Endothelial cell (in vitro differentiated cells): ENCODE measurements at regions not wholly inside any gene's neighbourhood (a gene's known extent, or its start where the extent isn't known, plus 50 kb on each side); places are given as distances from the start of the nearest gene placed in this dataset.

Experiments
- DNase-seq: peaks from one replicate; pipeline ENCODE4 v3.0.0; 2021; ENCODE audit warnings: low spot score
- H3K27ac Mint-ChIP-seq: one replicate; pipeline ENCODE4 v1.8.0; 2021; ENCODE audit warnings: mixed read lengths, inconsistent platforms; ENCODE audit not compliant: unreplicated experiment
- H3K27me3 Mint-ChIP-seq: one replicate; pipeline ENCODE4 v1.8.0; 2021; ENCODE audit warnings: mild to moderate bottlenecking, moderate library complexity, mixed read lengths, inconsistent platforms; ENCODE audit not compliant: unreplicated experiment
- H3K36me3 Mint-ChIP-seq: one replicate; pipeline ENCODE4 v1.8.0; 2021; ENCODE audit warnings: mild to moderate bottlenecking, low read depth, mixed read lengths, inconsistent platforms; ENCODE audit not compliant: unreplicated experiment
- H3K4me1 Mint-ChIP-seq: one replicate; pipeline ENCODE4 v1.8.0; 2021; ENCODE audit warnings: mild to moderate bottlenecking, mixed read lengths, inconsistent platforms; ENCODE audit not compliant: unreplicated experiment
- H3K4me3 Mint-ChIP-seq: one replicate; pipeline ENCODE4 v1.8.0; 2021; ENCODE audit warnings: mild to moderate bottlenecking, mixed read lengths, inconsistent platforms; ENCODE audit not compliant: unreplicated experiment
- H3K9me3 Mint-ChIP-seq: one replicate; pipeline ENCODE4 v1.8.0; 2021; ENCODE audit warnings: mixed read lengths, inconsistent platforms; ENCODE audit not compliant: unreplicated experiment
- TF ChIP-seq, protein P1 (sequence below): fragments of 200-600 bp; sonication (generic); IDR thresholded peaks from one replicate; pipeline ENCODE4 v1.5.0; 2021; ENCODE audit warnings: antibody characterized with exemption; ENCODE audit not compliant: unreplicated experiment

GRCh38 chr3:90015688-90016356 is 908.4 kb downstream of the EPHA3 start:
- TF ChIP-seq, protein P1, sequence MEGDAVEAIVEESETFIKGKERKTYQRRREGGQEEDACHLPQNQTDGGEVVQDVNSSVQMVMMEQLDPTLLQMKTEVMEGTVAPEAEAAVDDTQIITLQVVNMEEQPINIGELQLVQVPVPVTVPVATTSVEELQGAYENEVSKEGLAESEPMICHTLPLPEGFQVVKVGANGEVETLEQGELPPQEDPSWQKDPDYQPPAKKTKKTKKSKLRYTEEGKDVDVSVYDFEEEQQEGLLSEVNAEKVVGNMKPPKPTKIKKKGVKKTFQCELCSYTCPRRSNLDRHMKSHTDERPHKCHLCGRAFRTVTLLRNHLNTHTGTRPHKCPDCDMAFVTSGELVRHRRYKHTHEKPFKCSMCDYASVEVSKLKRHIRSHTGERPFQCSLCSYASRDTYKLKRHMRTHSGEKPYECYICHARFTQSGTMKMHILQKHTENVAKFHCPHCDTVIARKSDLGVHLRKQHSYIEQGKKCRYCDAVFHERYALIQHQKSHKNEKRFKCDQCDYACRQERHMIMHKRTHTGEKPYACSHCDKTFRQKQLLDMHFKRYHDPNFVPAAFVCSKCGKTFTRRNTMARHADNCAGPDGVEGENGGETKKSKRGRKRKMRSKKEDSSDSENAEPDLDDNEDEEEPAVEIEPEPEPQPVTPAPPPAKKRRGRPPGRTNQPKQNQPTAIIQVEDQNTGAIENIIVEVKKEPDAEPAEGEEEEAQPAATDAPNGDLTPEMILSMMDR, result no peak
- no peaks in the 10 kb centered on the region for H3K9me3 Mint-ChIP-seq
- H3K4me3 Mint-ChIP-seq, result no peak overlapping the region
- no peak for DNase-seq
- no peaks in the 10 kb centered on the region for H3K36me3 Mint-ChIP-seq
- H3K4me1 Mint-ChIP-seq, result peaks cover 7% of the 10 kb centered on the region
- no peaks in the 10 kb centered on the region for H3K27me3 Mint-ChIP-seq
- peak overlapping the region; percentile 37 for H3K27ac Mint-ChIP-seq

DNA sequence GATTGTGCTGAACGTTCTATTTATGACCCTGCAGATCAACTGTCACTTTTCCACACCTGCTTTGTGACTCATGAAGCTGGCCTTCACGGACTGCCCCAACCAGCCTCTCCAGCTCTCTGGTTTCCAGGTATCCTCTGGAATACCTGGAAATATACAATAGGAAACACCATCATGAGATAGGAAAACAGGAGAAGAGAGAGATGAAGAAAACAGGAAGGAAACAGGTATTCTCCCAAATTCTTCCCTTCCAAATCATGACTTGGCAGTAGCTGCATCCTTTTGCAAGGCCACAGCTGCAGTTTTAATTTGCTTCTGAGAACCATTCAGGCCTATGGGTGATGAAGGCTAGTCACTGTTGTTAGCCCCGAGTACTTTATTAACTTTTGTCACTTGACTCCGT is 909.1 kb downstream of the EPHA3 start:
- H3K27ac Mint-ChIP-seq, result no peak overlapping the region
- DNase-seq, result no peak
- H3K4me3 Mint-ChIP-seq, result no peak overlapping the region
- H3K4me1 Mint-ChIP-seq, result peaks cover 7% of the 10 kb centered on the region
- no peaks in the 10 kb centered on the region for H3K9me3 Mint-ChIP-seq
- TF ChIP-seq, protein P1, result no peak
- no peaks in the 10 kb centered on the region for H3K27me3 Mint-ChIP-seq
- H3K36me3 Mint-ChIP-seq, result no peaks in the 10 kb centered on the region

DNA sequence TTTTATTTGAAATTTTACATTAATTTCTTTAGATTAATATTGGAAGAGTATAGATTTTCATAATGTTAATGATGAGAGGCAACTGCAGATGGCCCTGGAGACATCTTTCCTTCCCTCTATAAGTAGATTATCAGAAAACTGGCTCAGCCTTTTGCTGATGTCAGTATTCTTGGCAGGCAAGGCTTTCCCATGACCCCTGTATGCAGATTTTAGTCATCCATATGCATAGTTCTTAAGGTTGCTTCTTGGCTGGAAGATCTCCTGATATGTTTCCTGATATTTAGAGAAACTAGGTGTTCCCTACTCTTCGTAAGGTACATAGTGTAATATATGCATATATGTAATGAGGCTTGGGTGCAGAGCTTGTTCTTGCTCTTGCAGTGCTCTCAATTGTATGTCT is 911.4 kb downstream of the EPHA3 start:
- H3K4me1 Mint-ChIP-seq, result peaks cover 7% of the 10 kb centered on the region
- no peaks in the 10 kb centered on the region for H3K27me3 Mint-ChIP-seq
- TF ChIP-seq, protein P1, result no peak
- no peak overlapping the region for H3K27ac Mint-ChIP-seq
- no peaks in the 10 kb centered on the region for H3K9me3 Mint-ChIP-seq
- no peaks in the 10 kb centered on the region for H3K36me3 Mint-ChIP-seq
- no peak for DNase-seq
- no peak overlapping the region for H3K4me3 Mint-ChIP-seq

DNA sequence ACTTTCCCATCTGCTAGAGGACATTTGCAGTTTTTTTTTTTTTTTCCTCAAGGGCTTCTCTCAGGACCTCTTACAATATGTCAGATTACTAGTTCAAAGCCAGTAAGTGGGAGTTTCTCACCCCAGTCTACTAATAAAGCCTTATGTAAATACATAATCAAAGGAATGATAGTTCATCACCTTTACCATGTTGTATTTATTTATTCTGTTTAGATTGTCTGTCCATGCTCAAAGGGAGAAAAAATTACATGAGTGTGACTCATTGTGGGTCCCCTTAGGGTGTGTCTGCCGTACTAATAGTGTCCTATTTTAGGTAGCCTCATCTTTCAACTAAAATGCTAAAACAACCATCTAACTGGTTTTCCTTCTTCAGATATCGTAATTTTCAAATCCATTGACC is 917.6 kb downstream of the EPHA3 start:
- Mint-ChIP-seq H3K9me3 (no peaks in the 10 kb centered on the region), H3K4me3 (no peak overlapping the region), H3K27me3 (no peaks in the 10 kb centered on the region), H3K4me1 (no peaks in the 10 kb centered on the region), H3K36me3 (no peaks in the 10 kb centered on the region), H3K27ac (no peak overlapping the region)
- TF ChIP-seq, protein P1, result no peak
- no peak for DNase-seq

- Mint-ChIP-seq H3K4me3 (no peak overlapping the region), H3K9me3 (no peaks in the 10 kb centered on the region), H3K36me3 (no peaks in the 10 kb centered on the region), H3K4me1 (no peaks in the 10 kb centered on the region), H3K27ac (no peak overlapping the region), H3K27me3 (no peaks in the 10 kb centered on the region)
- TF ChIP-seq, protein P1, result no peak
- no peak for DNase-seq
Observed at GRCh38 chr3:90026406-90026805, 919.0 kb downstream of the EPHA3 start.
